Fibroblast of lung (primary cell): ENCODE measurements at regions not wholly inside any gene's neighbourhood (a gene's known extent, or its start where the extent isn't known, plus 50 kb on each side); places are given as distances from the start of the nearest gene placed in this dataset.

Experiments used
- CTCF ChIP-seq, 2 donors: IDR thresholded peaks in 1 of 2; conservative IDR thresholded peaks in 1 of 2; 1 replicate in 1 of 2; 2 replicates in 1 of 2; pipeline ENCODE4 v1.5.1; 2011 to 2012; ENCODE audit warnings: low read length in 2 of 2, control low read depth in 1 of 2, inconsistent platforms in 1 of 2, low read depth in 1 of 2, mild to moderate bottlenecking in 1 of 2
- EZH2 ChIP-seq: IDR thresholded peaks from 2 replicates; pipeline ENCODE4 v1.5.1; 2012; ENCODE audit warnings: low read length, control low read depth, mild to moderate bottlenecking; ENCODE audit errors: missing control alignments

DNA sequence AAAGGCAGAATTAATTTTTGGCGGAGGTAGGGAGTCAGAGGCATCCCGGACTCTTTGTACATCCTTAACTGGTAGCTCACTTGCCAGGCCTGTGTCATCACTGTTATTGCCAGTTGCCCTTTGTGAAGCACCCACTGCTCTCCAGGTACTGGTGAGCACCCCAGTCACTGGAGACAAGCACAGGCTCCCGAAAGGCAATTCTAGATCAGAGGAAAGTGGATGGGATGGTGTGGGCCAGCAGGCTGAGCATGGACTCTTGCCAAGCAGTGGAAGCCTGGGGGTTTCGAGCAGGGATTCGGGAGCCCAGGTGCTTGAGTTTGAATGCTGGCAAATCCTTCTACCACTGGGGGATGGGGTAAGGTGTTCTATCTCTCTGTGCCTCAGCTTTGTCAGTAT lies 551.1 kb downstream of the MATN1 start:
- TF ChIP-seq CTCF (conservative IDR thresholded peaks at IDR 0.05 in 1 of 2, IDR thresholded peaks at IDR 0.05 in 1 of 2; ENCODE audit: low read depth in 1 of 2, low read length in 2 of 2) (no peak), EZH2 (no peak)
